Psoas muscle (tissue), 7 donors: ENCODE measurements at regions not wholly inside any gene's neighbourhood (a gene's known extent, or its start where the extent isn't known, plus 50 kb on each side); places are given as distances from the start of the nearest gene placed in this dataset.
A peak's percentile ranks its signal among the peaks of the same experiment; 100 is the strongest.

Experiments used
- ATAC-seq, 4 donors: fragments of 200-7000 bp; cut with Tn5 transposase; one replicate each; pipeline ENCODE4 v1.9.1; 2020; ENCODE audit warnings: moderate library complexity in 3 of 4, mild to moderate bottlenecking in 2 of 4
- DNase-seq, 2 donors: peaks; one replicate each; pipeline ENCODE4 v3.0.0-alpha.2; 2020
- H3K27ac ChIP-seq: fragments of 200-600 bp; one replicate; pipeline ENCODE4 v1.8.0; 2022
- H3K27me3 ChIP-seq, 3 donors: fragments of 200-600 bp in 1 of 3; one replicate each; pipeline versions ENCODE4 v1.6.1 to v1.8.0; 2013 to 2022; ENCODE audit warnings: low read length in 2 of 3, mild to moderate bottlenecking in 2 of 3, moderate library complexity in 1 of 3; ENCODE audit not compliant: insufficient read depth in 3 of 3
- H3K36me3 ChIP-seq, 2 donors: fragments of 200-600 bp in 1 of 2; one replicate each; pipeline versions ENCODE4 v1.6.1 to v1.8.0; 2013 to 2022; ENCODE audit warnings: low read depth in 1 of 2, mild to moderate bottlenecking in 1 of 2, moderate library complexity in 1 of 2; ENCODE audit not compliant: insufficient read depth in 1 of 2
- H3K4me1 ChIP-seq: fragments of 200-600 bp; one replicate; pipeline ENCODE4 v1.8.0; 2022
- H3K4me3 ChIP-seq: fragments of 200-600 bp; one replicate; pipeline ENCODE4 v1.8.0; 2022; ENCODE audit warnings: mild to moderate bottlenecking
- H3K9me3 ChIP-seq: fragments of 200-600 bp; one replicate; pipeline ENCODE4 v1.8.0; 2022
- CTCF ChIP-seq: fragments of 200-600 bp; IDR thresholded peaks from one replicate; pipeline ENCODE4 v1.8.0; 2022; ENCODE audit warnings: antibody characterized with exemption
- WGBS, 3 donors: extraction: QIAGEN DNeasy Blood & Tissue Kit; methylation state at CpG; one replicate each; pipeline versions ENCODE4 v1.1.6 to v1.1.7; 2013; 5-methylcytosine and 5-hydroxymethylcytosine counted together
- intact Hi-C, 2 donors: fragments of 100-400 bp; cut with DNase I; formaldehyde crosslinking; loops; one replicate each; pipeline versions ENCODE4 v1.11.0 to v1.14.2; 2022
- donor health status: healthy with polysubstance abuse.
- donor health status: DM: no; HTN: no; CAD: no; lungs with moderate emphysema.
- donor health status: Bipolar disorder and iron deficiency.
- donor health status: healthy.
- donor health status: DM: yes; HTN: yes; CAD: no.
- donor health status: DM: no; HTN: no; CAD: no.
- donor health status: DM: yes; HTN: yes; CAD: no.

- DNase-seq: no peak
- 81 to 87% (median 81%) methylated on average over 3 of the region's 3 CpGs for WGBS, 3 donors
- no peak overlapping the region for H3K27ac ChIP-seq
- H3K27me3 ChIP-seq: no peaks in the 10 kb centered on the region
- no peak for TF ChIP-seq CTCF
- H3K9me3 ChIP-seq: no peaks in the 10 kb centered on the region
- no peak for ATAC-seq
- no peaks in the 10 kb centered on the region for H3K36me3 ChIP-seq
- no peaks in the 10 kb centered on the region for H3K4me1 ChIP-seq
- H3K4me3 ChIP-seq: no peak overlapping the region
- intact Hi-C loops: no loop called here
These were observed 51.4 kb upstream of the S1PR1 start for GRCh38 chr1:101185421-101185820.

- TF ChIP-seq CTCF: no peak
- Histone ChIP-seq H3K27me3 (no peaks in the 10 kb centered on the region), H3K36me3 (no peaks in the 10 kb centered on the region), H3K4me1 (no peaks in the 10 kb centered on the region), H3K4me3 (no peak overlapping the region), H3K9me3 (no peaks in the 10 kb centered on the region), H3K27ac (no peak overlapping the region)
- intact Hi-C loops: no loop called here
- WGBS, 3 donors: 24 to 36% (median 30%) methylated on average over 3 of the region's 3 CpGs
- DNase-seq (no peak), ATAC-seq (no peak)
These were observed 53.5 kb upstream of the S1PR1 start for GRCh38 chr1:101183388-101183699.

- no peak for TF ChIP-seq CTCF
- intact Hi-C loops: no loop called here
- Histone ChIP-seq H3K4me3 (no peak overlapping the region), H3K27me3 (no peaks in the 10 kb centered on the region), H3K4me1 (no peaks in the 10 kb centered on the region), H3K27ac (no peak overlapping the region), H3K36me3 (no peaks in the 10 kb centered on the region), H3K9me3 (no peaks in the 10 kb centered on the region)
- ATAC-seq (no peak), DNase-seq (no peak)
These were observed 54.0 kb upstream of the S1PR1 start for GRCh38 chr1:101182627-101183387.

- Histone ChIP-seq H3K36me3 (no peaks in the 10 kb centered on the region), H3K27me3 (no peaks in the 10 kb centered on the region), H3K4me3 (no peak overlapping the region), H3K9me3 (no peaks in the 10 kb centered on the region), H3K4me1 (no peaks in the 10 kb centered on the region), H3K27ac (no peak overlapping the region)
- intact Hi-C loops: no loop called here
- DNase-seq (no peak), ATAC-seq (peak in 3 of 4 donors; percentile 41 to 62 (median 61))
- 69 to 78% (median 69%) methylated on average over 5 of the region's 5 CpGs for WGBS, 3 donors
- no peak for TF ChIP-seq CTCF
These were observed 54.9 kb upstream of the S1PR1 start for GRCh38 chr1:101181930-101182329.
